OCI-LY1 (cell line): ENCODE measurements at regions not wholly inside any gene's neighbourhood (a gene's known extent, or its start where the extent isn't known, plus 50 kb on each side); places are given as distances from the start of the nearest gene placed in this dataset.

Experiments used
- EZH2 ChIP-seq: fragments of 200-600 bp; sonication (generic), shearing (Covaris generic); IDR thresholded peaks from 2 replicates; pipeline ENCODE4 v1.8.0; 2017; ENCODE audit warnings: borderline replicate concordance, mixed run types, mild to moderate bottlenecking, antibody characterized with exemption, low read length, moderate library complexity, mixed read lengths
- TF ChIP-seq, protein P1 (sequence below): fragments of 200-600 bp; sonication (generic), shearing (Covaris generic); IDR thresholded peaks from 2 replicates; pipeline ENCODE4 v1.5.1; 2017; ENCODE audit warnings: mild to moderate bottlenecking, antibody characterized with exemption, low read length, moderate library complexity, mixed read lengths

DNA sequence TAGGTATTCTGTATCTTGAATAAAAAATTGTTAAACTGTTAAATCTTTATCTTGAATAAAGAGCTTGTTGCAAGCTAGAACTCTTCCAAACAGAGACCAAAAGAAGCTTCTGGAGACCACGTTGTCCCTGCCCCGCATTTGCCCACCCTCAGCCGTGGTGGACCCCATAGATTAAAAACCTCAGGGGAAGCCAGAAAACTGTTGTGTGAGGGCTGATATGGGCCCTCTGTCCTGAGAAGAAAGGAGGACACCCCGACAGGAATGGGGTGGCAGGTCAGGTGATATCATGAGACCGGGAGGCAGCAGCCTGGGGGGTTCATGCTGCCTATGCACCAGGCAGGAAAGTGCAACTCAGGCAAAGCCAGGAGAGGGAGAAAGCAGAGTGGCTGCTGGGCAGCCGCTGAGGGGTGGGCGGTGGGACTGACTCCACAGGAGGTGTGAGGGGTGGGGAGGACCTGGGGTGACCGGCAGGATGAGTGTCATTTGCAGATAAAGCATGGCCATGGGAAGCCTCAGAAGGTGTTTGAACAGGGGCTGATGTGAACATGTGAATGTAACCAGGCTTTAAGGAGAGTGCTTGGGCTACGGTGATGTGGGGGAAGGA is 147.8 kb downstream of the IRF8 start:
- no peak for TF ChIP-seq EZH2
- TF ChIP-seq, protein P1, sequence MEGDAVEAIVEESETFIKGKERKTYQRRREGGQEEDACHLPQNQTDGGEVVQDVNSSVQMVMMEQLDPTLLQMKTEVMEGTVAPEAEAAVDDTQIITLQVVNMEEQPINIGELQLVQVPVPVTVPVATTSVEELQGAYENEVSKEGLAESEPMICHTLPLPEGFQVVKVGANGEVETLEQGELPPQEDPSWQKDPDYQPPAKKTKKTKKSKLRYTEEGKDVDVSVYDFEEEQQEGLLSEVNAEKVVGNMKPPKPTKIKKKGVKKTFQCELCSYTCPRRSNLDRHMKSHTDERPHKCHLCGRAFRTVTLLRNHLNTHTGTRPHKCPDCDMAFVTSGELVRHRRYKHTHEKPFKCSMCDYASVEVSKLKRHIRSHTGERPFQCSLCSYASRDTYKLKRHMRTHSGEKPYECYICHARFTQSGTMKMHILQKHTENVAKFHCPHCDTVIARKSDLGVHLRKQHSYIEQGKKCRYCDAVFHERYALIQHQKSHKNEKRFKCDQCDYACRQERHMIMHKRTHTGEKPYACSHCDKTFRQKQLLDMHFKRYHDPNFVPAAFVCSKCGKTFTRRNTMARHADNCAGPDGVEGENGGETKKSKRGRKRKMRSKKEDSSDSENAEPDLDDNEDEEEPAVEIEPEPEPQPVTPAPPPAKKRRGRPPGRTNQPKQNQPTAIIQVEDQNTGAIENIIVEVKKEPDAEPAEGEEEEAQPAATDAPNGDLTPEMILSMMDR: no peak
